T follicular helper cell (primary cell): ENCODE measurements at regions not wholly inside any gene's neighbourhood (a gene's known extent, or its start where the extent isn't known, plus 50 kb on each side); places are given as distances from the start of the nearest gene placed in this dataset.

Experiments
- DNase-seq: peaks from one replicate; pipeline ENCODE4 v3.0.0-alpha.2; 2020; ENCODE audit warnings: low read depth

- no peak for DNase-seq
Measured at GRCh38 chr4:129415004-129415403, 319.1 kb downstream of the C4orf33 start.

GRCh38 chr4:129420637-129421036, 324.7 kb downstream of the C4orf33 start:
- no peak for DNase-seq

GRCh38 chr4:129422277-129422676, 326.3 kb downstream of the C4orf33 start:
- DNase-seq, result no peak

- no peak for DNase-seq
Measured at GRCh38 chr4:129428454-129428853, 332.5 kb downstream of the C4orf33 start.

- no peak for DNase-seq
Measured at GRCh38 chr4:129429581-129430320, 333.8 kb downstream of the C4orf33 start.

GRCh38 chr4:129437347-129437746, 341.4 kb downstream of the C4orf33 start:
- no peak for DNase-seq

- no peak for DNase-seq
Measured at GRCh38 chr4:129438456-129438981, 342.6 kb downstream of the C4orf33 start.

GRCh38 chr4:129446074-129446473, 350.1 kb downstream of the C4orf33 start:
- DNase-seq, result no peak

- DNase-seq, result no peak
Measured at GRCh38 chr4:129453524-129454200, 357.7 kb downstream of the C4orf33 start.

- DNase-seq, result no peak
Measured at GRCh38 chr4:129455482-129455881, 359.5 kb downstream of the C4orf33 start.

GRCh38 chr4:129468624-129469023, 372.7 kb downstream of the C4orf33 start:
- no peak for DNase-seq

GRCh38 chr4:129474698-129475097, 378.7 kb downstream of the C4orf33 start:
- no peak for DNase-seq

GRCh38 chr4:129481107-129481506, 385.2 kb downstream of the C4orf33 start:
- no peak for DNase-seq

GRCh38 chr4:129488427-129488826, 392.5 kb downstream of the C4orf33 start:
- DNase-seq, result no peak

GRCh38 chr4:129490516-129490915, 394.6 kb downstream of the C4orf33 start:
- DNase-seq, result no peak

GRCh38 chr4:129498626-129499025, 402.7 kb downstream of the C4orf33 start:
- DNase-seq, result no peak

- DNase-seq, result no peak
Measured at GRCh38 chr4:129514852-129515251, 418.9 kb downstream of the C4orf33 start.

GRCh38 chr4:129515356-129515755, 419.4 kb downstream of the C4orf33 start:
- DNase-seq, result no peak

GRCh38 chr4:129526812-129527211, 430.9 kb downstream of the C4orf33 start:
- DNase-seq, result no peak

- no peak for DNase-seq
Measured at GRCh38 chr4:129531253-129531652, 435.3 kb downstream of the C4orf33 start.

- DNase-seq, result no peak
Measured at GRCh38 chr4:129532573-129532972, 436.6 kb downstream of the C4orf33 start.

- no peak for DNase-seq
Measured at GRCh38 chr4:129543299-129543698, 447.3 kb downstream of the C4orf33 start.

GRCh38 chr4:129545599-129546278, 449.8 kb downstream of the C4orf33 start:
- no peak for DNase-seq
